K562 (cell line): ENCODE measurements at regions not wholly inside any gene's neighbourhood (a gene's known extent, or its start where the extent isn't known, plus 50 kb on each side); places are given as distances from the start of the nearest gene placed in this dataset.

ENCODE experiments used
- ARID3A ChIP-seq: IDR thresholded peaks from 2 replicates; pipeline ENCODE4 v1.6.1; 2012; ENCODE audit warnings: low read depth, low read length, improper control_type of control experiment, borderline replicate concordance
- BRCA1 ChIP-seq, 2 experiments: fragments of 450-650 bp in 1 of 2; sonication (generic) in 1 of 2; formaldehyde crosslinking in 1 of 2; IDR thresholded peaks; 2 replicates each; pipeline versions ENCODE4 v1.5.0 to v1.6.1; 2017 to 2020; ENCODE audit warnings: mild to moderate bottlenecking in 1 of 2, missing genetic modification reagents in 1 of 2
- FOXP1 ChIP-seq: sonication (generic); formaldehyde crosslinking; IDR thresholded peaks from 2 replicates; pipeline ENCODE4 v1.8.0; 2022; ENCODE audit warnings: mild to moderate bottlenecking, missing genetic modification reagents
- MAFK ChIP-seq: IDR thresholded peaks from 2 replicates; pipeline ENCODE4 v1.6.1; 2011; ENCODE audit warnings: low read length, improper control_type of control experiment
- MECOM ChIP-seq: fragments of 250-450 bp; sonication (Bioruptor Pico); IDR thresholded peaks from 2 replicates; pipeline ENCODE4 v1.8.0; 2022; ENCODE audit warnings: inconsistent platforms
- SMAD4 ChIP-seq: fragments of 250-450 bp; sonication (Bioruptor Pico); conservative IDR thresholded peaks from 2 replicates; pipeline ENCODE4 v1.8.0; 2021; ENCODE audit warnings: inconsistent platforms, mild to moderate bottlenecking, moderate library complexity
- SMARCA4 ChIP-seq: fragments of 450-650 bp; IDR thresholded peaks from 2 replicates; pipeline ENCODE4 v1.6.1; 2016
- TF ChIP-seq, protein P1 (sequence below): sonication (generic); formaldehyde crosslinking; IDR thresholded peaks from 2 replicates; pipeline ENCODE4 v1.8.0; 2022; ENCODE audit warnings: mild to moderate bottlenecking, low read depth, missing genetic modification reagents
- TF ChIP-seq, protein P2 (sequence below): IDR thresholded peaks from 3 replicates; pipeline ENCODE4 v1.6.1; 2011; ENCODE audit warnings: borderline replicate concordance, mild to moderate bottlenecking; ENCODE audit not compliant: insufficient read length, insufficient read depth
- TF ChIP-seq, protein P3 (sequence below): fragments of 450-650 bp; formaldehyde crosslinking; IDR thresholded peaks from 2 replicates; pipeline ENCODE4 v1.4.0; 2020; ENCODE audit warnings: mild to moderate bottlenecking
- TF ChIP-seq, protein P4 (sequence below): fragments of 450-650 bp; IDR thresholded peaks from 2 replicates; pipeline ENCODE4 v1.6.1; 2016; ENCODE audit warnings: low read depth

DNA sequence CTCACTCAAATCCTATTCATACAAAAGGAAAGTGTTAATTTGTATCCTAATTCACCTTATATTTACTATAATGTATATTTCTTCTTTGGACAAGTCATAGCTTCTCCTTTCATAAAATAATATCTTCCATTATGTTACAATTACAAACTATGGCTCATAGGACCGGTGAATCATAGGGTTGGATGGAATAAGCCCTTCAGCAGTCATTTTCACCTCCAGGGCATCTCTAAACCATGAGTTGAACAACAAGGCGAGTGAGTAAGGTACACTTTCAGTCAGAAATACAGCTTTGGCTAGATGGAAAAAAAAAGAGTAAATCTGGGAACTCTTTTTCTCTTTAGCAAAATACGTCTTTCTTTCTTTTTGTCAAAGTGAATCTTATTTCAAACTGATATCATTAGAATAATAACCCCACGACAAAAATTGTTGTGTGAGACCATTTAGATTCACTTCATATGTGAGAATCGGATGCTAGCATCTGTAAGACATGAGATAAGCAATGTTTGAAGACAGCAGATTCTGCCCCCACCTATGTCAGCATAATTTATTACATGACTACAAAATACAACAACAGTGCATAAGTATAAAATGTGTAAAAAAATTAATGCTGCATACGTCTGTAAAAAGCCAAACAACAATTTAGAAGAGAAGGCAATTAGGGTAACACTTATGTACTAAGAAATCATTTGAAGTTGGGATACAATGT lies 184.4 kb upstream of the SLC38A2 start (continued):
- TF ChIP-seq, protein P1, sequence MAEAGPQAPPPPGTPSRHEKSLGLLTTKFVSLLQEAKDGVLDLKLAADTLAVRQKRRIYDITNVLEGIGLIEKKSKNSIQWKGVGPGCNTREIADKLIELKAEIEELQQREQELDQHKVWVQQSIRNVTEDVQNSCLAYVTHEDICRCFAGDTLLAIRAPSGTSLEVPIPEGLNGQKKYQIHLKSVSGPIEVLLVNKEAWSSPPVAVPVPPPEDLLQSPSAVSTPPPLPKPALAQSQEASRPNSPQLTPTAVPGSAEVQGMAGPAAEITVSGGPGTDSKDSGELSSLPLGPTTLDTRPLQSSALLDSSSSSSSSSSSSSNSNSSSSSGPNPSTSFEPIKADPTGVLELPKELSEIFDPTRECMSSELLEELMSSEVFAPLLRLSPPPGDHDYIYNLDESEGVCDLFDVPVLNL (CRISPR knock-in tag) = no peak
- TF ChIP-seq BRCA1 (IDR thresholded peaks at IDR 0.05) (no peak), BRCA1 (CRISPR knock-in tag; IDR thresholded peaks at IDR 0.05) (no peak), ARID3A (0 out of 2 replicates have a peak, but pooled peaks have one; percentile 18), MECOM (CRISPR knock-in tag) (0 out of 2 replicates have a peak, but pooled peaks have one; percentile 12), FOXP1 (no peak), SMARCA4 (peak; percentile 62; the same call in 1 of the 2 replicates), SMAD4 (peak; percentile 54), MAFK (peak; percentile 13; the same call in 1 of the 2 replicates)
- TF ChIP-seq, protein P2, sequence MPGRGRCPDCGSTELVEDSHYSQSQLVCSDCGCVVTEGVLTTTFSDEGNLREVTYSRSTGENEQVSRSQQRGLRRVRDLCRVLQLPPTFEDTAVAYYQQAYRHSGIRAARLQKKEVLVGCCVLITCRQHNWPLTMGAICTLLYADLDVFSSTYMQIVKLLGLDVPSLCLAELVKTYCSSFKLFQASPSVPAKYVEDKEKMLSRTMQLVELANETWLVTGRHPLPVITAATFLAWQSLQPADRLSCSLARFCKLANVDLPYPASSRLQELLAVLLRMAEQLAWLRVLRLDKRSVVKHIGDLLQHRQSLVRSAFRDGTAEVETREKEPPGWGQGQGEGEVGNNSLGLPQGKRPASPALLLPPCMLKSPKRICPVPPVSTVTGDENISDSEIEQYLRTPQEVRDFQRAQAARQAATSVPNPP = no peak
- TF ChIP-seq, protein P3, sequence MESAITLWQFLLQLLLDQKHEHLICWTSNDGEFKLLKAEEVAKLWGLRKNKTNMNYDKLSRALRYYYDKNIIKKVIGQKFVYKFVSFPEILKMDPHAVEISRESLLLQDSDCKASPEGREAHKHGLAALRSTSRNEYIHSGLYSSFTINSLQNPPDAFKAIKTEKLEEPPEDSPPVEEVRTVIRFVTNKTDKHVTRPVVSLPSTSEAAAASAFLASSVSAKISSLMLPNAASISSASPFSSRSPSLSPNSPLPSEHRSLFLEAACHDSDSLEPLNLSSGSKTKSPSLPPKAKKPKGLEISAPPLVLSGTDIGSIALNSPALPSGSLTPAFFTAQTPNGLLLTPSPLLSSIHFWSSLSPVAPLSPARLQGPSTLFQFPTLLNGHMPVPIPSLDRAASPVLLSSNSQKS = 0 out of 2 replicates have a peak, but pooled peaks have one; percentile 37
- TF ChIP-seq, protein P4, sequence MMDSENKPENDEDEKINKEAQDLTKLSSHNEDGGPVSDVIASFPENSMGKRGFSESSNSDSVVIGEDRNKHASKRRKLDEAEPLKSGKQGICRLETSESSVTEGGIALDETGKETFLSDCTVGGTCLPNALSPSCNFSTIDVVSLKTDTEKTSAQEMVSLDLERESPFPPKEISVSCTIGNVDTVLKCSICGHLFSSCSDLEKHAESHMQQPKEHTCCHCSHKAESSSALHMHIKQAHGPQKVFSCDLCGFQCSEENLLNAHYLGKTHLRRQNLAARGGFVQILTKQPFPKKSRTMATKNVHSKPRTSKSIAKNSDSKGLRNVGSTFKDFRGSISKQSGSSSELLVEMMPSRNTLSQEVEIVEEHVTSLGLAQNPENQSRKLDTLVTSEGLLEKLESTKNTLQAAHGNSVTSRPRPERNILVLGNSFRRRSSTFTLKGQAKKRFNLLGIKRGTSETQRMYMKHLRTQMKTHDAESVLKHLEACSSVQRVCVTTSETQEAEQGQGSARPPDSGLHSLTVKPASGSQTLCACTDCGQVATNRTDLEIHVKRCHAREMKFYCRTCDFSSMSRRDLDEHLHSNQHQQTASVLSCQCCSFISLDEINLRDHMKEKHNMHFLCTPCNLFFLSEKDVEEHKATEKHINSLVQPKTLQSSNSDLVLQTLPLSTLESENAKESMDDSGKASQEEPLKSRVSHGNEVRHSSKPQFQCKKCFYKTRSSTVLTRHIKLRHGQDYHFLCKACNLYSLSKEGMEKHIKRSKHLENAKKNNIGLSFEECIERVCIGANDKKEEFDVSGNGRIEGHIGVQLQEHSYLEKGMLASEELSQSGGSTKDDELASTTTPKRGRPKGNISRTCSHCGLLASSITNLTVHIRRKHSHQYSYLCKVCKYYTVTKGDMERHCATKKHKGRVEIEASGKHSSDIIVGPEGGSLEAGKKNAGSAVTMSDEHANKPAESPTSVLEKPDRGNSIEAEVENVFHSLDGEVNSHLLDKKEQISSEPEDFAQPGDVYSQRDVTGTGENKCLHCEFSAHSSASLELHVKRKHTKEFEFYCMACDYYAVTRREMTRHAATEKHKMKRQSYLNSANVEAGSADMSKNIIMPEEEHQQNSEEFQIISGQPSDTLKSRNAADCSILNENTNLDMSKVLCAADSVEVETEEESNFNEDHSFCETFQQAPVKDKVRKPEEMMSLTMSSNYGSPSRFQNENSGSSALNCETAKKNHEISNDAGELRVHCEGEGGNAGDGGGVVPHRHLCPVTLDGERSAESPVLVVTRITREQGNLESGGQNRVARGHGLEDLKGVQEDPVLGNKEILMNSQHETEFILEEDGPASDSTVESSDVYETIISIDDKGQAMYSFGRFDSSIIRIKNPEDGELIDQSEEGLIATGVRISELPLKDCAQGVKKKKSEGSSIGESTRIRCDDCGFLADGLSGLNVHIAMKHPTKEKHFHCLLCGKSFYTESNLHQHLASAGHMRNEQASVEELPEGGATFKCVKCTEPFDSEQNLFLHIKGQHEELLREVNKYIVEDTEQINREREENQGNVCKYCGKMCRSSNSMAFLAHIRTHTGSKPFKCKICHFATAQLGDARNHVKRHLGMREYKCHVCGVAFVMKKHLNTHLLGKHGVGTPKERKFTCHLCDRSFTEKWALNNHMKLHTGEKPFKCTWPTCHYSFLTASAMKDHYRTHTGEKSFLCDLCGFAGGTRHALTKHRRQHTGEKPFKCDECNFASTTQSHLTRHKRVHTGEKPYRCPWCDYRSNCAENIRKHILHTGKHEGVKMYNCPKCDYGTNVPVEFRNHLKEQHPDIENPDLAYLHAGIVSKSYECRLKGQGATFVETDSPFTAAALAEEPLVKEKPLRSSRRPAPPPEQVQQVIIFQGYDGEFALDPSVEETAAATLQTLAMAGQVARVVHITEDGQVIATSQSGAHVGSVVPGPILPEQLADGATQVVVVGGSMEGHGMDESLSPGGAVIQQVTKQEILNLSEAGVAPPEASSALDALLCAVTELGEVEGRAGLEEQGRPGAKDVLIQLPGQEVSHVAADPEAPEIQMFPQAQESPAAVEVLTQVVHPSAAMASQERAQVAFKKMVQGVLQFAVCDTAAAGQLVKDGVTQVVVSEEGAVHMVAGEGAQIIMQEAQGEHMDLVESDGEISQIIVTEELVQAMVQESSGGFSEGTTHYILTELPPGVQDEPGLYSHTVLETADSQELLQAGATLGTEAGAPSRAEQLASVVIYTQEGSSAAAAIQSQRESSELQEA = no peak
